Left colon (tissue), 2 donors: ENCODE measurements at regions not wholly inside any gene's neighbourhood (a gene's known extent, or its start where the extent isn't known, plus 50 kb on each side); places are given as distances from the start of the nearest gene placed in this dataset.

Experiments used
- ATAC-seq: fragments of 200-7000 bp; cut with Tn5 transposase; one replicate; pipeline ENCODE4 v1.9.1; 2020; ENCODE audit warnings: mild to moderate bottlenecking, moderate library complexity
- DNase-seq, 2 donors: peaks; one replicate each; pipeline ENCODE4 v3.0.0-alpha.2; 2020
- intact Hi-C, 2 donors: fragments of 100-400 bp; cut with DNase I in 1 of 2; cut with micrococcal nuclease in 1 of 2; formaldehyde crosslinking; loops; one replicate each; pipeline versions ENCODE4 v1.11.2 to v1.14.0; 2022; cut with DNase I, micrococcal nuclease
- donor health status: DM: no; HTN: no; CAD: no.
- donor health status: DM: yes; HTN: yes; CAD: no.

DNA sequence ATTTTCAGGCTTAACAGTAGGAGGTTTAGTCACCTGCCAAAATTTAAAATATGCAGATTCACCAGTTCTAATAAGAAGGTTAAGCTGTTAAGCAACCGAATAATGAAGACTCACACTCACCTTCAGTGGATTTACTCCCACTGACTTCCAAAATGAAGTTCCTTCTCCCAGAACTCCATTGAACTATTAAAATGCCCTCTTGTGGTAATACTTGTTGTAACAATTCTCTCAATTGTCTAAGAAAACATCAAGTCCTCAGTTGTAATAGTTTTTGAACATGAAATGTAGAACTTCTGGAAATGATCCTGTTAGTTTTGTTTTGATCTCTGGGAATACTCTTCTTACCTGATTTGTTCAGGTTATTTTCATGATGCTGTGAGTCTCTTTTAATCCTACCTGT, 522.0 kb upstream of the ATXN8OS start:
- intact Hi-C loops, result no loop called here
- DNase-seq, result no peak
- ATAC-seq, result no peak

DNA sequence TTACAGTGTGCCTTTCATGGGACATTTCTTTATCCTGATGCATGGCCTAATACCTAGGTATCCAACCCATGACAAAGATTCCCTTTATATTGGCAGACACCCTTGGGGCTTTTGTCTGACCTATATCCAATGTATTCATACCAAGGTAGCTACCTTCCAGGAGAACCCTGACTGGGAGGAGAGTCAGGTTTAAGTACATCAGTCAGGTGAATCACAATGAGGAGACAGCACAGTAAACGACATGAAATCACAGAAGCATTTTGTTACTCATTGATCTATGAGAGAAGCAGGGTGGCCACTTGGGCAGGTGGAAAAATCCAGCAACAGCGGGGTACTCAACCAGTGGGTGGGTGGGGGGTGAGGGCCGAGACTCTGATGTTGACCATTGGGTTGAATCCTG, 527.4 kb upstream of the ATXN8OS start:
- ATAC-seq (no peak), DNase-seq (no peak)

DNA sequence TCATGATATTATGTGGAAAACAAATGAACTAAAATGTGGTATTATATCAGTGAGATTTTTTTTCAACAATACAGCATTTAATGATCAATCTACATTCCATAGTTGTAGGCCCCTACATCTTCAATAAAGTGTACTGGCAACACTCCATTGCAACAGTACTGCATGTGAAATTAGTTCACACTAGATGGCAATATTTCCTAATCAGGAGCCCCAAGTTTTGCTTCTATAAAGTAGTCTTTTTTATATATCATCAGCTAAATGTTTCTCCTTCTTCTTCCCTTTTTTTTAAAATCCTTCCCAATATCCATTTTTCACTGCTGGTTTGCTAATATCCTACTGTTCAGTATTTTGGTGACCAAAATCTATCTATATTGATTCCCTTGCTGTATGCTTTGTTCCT, 528.3 kb upstream of the ATXN8OS start:
- no peak for DNase-seq
- peak; percentile 52 for ATAC-seq
- intact Hi-C loops, result no loop called here

More for the DNA sequence above, 527.4 kb upstream of the ATXN8OS start:
- intact Hi-C loops, result no loop called here

DNA sequence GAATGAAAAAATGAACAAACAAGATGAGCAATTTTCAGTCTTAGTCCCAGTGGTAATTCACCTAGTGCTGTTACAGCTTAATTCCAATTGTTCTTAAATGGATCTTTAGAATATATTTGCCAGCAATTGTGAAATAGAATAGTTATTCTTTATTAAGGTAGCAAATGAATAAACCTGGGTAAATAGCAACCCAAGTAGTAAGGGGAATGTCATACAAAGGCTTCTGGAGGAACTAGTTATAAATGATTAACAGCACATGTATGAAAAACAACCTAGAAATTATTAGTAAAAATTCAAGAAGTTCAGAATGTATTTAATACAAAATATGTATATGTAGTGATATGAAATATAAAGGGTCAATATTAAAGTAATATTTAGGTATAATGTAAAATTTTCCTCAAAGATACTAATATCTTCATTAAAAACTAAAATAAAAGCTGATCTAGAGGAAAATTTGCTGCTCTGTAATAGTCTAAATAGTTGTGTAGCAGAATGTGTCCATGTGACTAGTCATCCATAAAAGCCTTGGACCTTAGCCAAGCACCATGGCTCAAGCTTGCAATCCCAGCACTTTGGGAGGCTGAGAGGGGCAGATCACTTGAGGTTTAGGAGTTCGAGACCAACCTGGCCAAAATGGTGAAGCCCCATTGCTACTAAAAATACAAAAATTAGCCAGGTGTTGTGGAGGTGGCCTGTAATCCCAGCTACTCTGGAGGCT, 535.9 kb upstream of the ATXN8OS start:
- DNase-seq, result no peak
- no peak for ATAC-seq
- intact Hi-C loops, result no loop called here

DNA sequence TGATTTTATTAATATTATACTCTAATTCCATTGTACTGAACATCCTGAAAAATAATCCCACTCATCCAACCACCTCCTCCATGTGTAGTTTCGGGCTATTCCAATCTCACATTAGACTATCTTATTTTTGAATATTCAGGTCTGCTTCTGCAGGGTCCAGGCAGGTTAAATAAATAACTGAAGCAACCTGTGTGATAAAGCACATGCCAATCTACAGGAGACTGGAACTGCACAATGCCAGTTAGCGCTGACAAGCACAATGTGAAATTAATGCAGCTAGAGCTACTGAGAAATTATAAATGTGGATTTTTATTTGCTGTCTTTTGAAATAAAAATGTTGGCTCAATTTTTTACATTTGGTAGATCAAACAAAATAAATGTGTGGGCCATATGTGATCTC, 540.1 kb upstream of the ATXN8OS start:
- ATAC-seq, result no peak
- DNase-seq, result no peak
- intact Hi-C loops, result no loop called here

DNA sequence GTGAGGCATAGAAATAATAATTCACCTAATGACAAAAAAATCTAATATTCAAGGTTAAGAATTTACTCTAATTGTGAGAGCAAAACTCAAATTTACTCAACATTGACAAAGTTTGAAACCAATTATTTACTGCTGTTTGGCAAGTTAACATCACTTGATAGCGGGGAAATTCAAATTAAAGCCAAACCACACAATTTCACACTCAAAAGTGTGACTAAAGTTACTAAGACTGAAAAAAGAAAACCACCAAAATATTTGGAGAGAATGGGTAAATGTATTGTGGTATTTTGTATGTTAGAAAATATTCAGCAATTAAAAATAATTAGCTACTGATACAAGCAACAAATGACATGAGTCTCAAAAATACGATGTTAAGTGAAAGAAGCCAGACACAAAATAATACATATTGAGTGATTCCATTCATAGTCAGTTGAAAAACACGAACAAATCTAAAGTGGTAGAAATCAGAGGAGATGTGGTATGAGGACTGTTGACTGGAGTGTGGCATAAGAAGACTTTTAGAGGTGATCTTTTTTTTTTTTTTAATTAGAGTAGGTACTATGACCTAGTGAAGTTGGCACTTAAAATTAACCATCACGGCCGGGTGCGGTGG, 541.4 kb upstream of the ATXN8OS start:
- ATAC-seq, result no peak
- intact Hi-C loops, result no loop called here
- no peak for DNase-seq

DNA sequence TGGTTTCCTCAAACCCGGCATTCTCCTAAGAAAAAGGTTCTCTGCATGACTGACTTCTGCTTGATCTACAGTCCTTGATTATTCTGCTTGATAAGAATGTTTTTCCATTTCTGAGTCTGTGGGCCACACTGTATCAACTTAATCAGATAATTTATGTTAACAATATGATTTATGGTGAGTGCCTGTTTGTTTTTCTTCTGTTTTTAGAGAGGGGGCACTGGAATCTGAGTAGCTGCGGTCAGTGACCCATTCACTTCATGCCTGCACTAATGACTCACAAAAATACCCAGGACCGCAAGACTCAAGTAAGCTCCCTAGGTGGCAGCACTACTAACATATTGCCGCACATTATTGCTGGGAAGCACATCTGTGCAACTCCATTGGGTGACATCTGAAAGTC, 542.3 kb upstream of the ATXN8OS start:
- ATAC-seq (peak; percentile 82), DNase-seq (no peak)
- intact Hi-C loops, result no loop called here

DNA sequence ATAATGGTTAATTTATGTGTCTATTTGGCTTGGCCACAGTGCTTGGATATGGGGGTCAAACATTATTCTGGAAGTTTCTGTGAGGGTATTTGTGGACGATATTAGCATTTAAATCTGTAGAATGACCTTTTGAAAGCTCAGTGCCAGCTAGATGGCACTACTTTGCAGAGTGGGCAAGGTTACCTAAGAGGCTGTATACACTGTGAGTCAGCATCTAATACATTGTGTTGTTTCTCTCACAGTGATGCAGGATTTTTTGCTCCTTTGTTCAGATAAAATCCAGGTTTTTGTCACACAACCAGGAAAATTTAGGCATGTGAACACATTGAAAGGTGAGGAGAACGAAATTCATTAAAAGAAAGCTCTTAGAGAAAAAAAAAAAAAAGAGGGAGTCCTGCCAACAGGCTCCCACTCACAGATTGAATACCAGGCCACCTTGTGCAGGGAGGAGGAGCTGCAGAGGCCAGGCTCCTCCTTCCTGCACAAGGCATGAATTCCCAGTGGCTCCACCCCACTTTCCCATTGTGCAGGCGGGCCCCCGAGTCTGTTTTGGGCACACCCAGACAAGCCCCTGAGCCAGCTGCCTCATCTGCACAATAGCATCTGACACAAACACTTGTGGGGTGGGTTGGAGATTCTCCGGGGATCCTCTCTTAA, 551.0 kb upstream of the ATXN8OS start:
- ATAC-seq (no peak), DNase-seq (no peak)
- intact Hi-C loops, result no loop called here

DNA sequence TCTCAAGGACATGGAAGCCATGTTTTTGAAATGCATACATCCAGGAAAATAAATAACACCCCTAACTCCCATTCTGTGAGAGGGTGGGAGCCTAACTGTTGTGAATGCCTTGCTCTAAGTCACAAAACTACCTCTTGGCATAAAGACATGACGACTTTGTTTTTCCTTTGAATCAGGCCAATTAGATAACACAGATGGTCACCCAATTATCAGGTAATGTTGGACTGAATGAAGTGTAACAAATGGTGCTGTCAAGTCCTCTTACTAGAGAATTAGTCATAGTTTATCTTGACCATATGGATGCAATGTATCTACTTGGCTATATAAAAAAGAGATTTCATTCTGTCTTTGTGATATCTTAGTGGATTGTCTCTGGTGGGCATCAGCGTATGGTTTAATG, 553.6 kb upstream of the ATXN8OS start:
- intact Hi-C loops, result no loop called here
- ATAC-seq, result no peak
- no peak for DNase-seq

DNA sequence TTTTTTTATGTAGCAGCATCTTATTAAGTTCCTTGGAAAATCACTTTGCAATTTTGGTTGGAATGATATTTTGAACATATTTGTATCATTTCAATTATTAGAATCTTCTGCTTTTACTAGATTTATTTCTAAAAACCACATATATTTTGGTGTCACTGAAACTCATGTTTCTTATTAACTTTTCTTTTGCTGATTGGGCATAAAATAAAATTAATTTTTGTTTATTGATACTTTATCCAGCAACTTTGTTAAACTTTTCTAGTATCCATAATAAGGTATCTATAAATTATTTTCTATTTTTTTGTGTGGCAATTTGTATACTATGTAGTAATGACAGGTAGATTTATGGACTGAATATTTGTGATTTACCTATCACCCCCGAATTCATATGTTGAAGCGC, 556.4 kb upstream of the ATXN8OS start:
- DNase-seq (no peak), ATAC-seq (no peak)
- intact Hi-C loops, result no loop called here

DNA sequence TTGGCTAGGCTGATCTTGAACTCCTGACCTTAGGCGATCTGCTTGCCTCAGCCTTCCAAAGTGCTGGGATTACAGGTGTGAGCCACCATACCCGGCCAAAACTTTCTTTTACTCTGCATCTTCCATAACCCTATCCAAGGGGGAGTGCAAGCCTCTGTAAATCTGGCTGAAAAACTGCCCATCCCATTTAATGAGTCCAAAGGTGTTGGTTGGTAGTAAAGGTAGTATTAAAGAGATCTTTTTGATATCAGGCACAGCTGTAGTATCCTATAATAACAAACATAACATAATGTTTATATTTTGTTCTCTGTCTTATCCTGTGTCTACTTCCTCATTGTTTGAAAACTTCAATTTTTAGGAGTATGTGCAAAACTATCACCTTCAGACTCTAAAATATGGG, 559.8 kb upstream of the ATXN8OS start:
- ATAC-seq, result peak; percentile 89
- DNase-seq, result no peak
- intact Hi-C loops, result no loop called here

DNA sequence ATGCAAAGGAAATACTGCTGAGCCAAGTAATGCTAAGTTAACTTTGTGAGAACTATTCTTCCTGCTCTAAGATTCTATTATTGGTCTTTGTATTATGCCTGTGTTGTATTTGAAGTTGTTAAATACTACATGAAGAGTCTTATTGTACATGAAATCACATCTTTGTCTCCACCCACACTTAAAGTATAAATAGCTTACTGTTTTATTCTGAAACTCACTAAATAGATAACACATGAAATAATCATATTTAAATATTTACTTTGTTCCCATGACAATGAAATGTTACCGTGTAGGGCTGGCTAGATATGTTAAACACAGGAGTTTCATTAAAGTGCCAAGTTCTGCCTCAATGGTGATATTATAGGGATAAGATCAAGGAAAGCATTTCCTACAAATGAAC, 562.1 kb upstream of the ATXN8OS start:
- DNase-seq, result no peak
- intact Hi-C loops, result no loop called here
- peak; percentile 66 for ATAC-seq

DNA sequence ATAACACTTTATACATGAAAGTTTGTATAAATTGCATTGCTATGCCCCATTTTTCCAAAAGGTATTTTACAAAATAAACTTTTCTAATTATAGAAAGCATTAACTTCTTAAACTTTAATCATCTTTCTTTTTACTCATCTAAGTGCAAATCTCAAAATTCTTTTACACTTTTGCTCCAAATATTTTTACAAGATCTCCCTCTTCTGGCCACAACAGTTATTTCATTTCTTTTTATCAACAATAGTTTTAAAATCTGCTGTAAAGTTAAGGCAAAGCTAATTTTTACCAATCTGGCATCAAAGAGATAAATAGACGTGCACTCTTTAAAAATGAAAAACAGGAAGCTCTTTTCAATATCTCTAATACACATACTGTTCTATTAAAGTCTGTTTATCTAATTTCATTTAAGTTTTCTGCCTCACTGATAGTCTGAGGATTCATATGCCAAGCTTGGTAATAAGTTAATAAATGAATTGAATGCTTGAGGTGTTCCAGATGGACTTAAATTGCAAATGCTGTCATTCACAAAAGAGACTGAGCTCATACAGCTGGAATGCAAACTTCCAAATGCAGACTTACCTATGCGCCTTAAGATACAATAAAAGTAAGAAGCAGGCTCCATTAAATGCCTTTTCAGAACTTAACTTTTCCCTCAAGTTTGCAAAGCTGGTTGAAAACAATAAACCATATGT, 583.0 kb upstream of the ATXN8OS start:
- DNase-seq (no peak), ATAC-seq (no peak)
- intact Hi-C loops, result no loop called here

DNA sequence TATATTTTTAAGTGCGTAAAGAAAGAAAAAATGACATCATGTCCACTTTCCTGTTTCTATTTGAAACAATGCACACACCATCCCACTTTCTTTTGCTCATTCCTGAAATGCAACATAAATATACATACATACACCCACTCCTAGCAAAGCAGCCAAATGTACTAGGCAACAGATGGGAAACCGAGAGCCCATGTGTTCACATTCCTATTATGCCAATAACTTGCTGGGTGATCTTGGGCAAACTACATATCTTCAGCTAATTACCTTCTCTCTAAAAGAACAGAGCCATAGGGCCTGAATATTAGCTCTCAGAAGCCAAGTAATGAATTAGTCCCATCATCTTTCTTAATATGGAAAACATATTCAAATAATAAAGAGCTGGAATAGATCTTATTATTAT, 610.6 kb upstream of the ATXN8OS start:
- DNase-seq (no peak), ATAC-seq (no peak)
- intact Hi-C loops, result no loop called here

DNA sequence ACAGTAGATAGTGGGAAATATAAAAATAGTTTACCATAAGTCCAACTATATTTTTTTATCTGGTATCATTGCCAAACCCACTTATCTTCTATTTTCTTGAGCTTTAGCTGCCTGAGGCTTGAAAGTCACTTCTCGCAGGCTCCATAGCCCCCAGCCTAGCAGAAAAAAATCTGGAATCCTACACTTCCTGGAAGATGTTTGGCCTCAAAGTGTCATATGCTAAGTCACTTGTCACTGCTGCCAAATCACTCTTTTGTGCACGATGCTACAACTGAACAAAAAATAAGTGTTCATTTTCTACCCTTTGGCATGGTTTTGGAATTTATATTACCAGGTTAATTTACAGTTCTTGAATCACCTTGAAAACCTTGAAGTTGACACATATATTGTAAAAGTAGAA, 612.5 kb upstream of the ATXN8OS start:
- ATAC-seq (no peak), DNase-seq (no peak)
- intact Hi-C loops, result no loop called here

DNA sequence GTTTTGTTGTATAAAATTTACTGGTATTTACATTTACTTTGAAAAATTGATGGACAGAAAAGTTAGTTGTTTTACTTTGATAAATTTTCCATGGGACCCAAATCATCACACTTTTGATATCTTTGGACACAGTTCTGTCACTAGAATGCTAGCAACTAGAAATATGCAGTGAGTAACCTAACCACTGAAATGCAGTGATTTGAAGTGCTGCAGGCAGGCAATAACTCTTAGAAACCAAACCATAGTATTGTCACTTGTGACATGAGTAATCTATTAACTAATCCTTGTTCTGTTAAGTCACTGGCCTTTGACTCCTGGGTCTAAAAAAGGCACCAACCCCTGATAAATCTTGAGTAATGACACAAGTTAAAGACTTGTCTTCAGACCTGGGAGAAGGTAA, 620.0 kb upstream of the ATXN8OS start:
- no peak for ATAC-seq
- intact Hi-C loops, result no loop called here

DNA sequence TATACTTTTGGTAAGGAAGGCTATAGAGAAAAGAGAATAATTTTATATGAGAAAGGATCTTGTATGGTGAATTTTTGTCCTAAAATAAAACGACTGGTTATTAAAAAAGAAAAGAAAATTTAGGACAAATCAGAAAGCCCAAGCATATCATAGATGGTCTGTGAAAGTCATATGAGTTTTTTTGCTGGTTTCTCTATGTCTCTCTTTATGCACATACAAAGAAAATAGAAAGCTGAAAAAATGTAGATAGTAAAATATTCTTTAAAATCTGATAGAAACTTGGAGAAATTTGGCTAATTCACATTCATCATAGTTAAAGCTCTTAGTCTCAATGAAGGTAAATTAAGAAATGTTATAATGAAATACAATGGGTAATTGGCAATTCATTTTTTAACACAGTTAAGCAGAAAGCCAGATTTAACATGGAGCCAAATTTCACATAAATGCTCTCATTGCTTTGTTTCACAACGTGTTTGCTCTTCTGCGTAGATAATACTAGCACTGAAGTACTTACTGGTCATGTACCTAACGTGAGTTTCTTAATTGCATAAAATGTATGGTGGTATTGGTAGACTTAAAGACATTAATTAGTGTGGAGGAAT, 621.5 kb upstream of the ATXN8OS start:
- ATAC-seq (no peak), DNase-seq (no peak)
- intact Hi-C loops, result no loop called here

More for the DNA sequence above, 620.0 kb upstream of the ATXN8OS start:
- no peak for DNase-seq

DNA sequence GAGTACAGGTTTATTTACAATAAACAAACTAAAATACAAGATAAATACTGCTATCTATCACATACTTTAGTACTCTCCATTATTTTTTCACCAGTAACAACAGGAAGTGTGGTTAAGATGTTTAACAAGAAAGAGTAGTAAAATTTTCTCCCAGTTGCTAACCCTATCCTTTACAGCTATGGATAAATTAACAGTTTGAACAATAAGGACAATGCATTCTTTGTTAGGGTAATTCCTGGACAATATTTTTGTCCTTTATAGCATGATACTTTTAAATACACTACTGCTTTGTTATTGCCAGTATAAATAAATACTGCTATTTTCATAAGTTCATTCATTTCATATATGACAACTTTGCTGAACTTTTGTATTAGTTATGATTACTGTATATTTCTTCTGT, 630.2 kb upstream of the ATXN8OS start:
- ATAC-seq (no peak), DNase-seq (no peak)
- intact Hi-C loops, result no loop called here

DNA sequence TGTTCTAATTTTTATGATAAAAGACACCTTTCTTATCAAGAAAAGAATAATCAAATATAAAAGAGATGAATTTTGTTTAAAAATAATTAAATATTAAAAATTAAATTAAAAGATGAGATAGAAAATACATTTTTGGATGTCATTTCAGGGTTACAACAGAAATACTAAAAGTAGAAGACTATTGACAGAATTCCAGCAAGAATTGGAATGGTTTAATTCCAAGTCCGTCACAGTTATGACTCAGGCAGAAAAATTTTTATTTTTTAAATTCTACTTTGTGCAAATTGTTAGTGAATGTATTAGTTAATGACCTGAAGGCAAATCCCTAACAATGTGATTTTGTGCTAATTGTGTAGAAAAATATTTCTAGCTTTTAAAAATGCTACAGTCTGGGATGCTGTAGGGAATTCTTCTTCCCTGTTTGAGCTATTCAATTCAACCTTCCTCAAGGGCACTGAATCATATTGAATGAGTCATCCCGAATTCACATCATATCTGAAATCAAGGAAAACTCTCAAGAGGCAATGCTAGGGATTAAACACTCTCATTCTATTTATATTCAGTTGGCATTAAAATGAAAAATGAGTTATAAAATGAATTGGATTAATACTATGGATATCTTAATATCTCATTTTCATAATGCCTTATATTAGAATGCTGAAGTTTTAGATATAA, 633.5 kb upstream of the ATXN8OS start:
- intact Hi-C loops, result no loop called here
- DNase-seq (no peak), ATAC-seq (no peak)
